Breast epithelium (tissue), 3 donors: ENCODE measurements at regions not wholly inside any gene's neighbourhood (a gene's known extent, or its start where the extent isn't known, plus 50 kb on each side); places are given as distances from the start of the nearest gene placed in this dataset.

Experiments
- POLR2A ChIP-seq: fragments of 450-650 bp; IDR thresholded peaks from one replicate; pipeline ENCODE4 v1.6.1; 2016; ENCODE audit warnings: antibody characterized with exemption, mild to moderate bottlenecking, moderate library complexity
- TF ChIP-seq, protein P1 (sequence below), 3 donors: fragments of 450-650 bp; IDR thresholded peaks; one replicate each; pipeline ENCODE4 v1.5.1; 2016 to 2017; ENCODE audit warnings: antibody characterized with exemption in 3 of 3, mild to moderate bottlenecking in 3 of 3, moderate library complexity in 3 of 3

DNA sequence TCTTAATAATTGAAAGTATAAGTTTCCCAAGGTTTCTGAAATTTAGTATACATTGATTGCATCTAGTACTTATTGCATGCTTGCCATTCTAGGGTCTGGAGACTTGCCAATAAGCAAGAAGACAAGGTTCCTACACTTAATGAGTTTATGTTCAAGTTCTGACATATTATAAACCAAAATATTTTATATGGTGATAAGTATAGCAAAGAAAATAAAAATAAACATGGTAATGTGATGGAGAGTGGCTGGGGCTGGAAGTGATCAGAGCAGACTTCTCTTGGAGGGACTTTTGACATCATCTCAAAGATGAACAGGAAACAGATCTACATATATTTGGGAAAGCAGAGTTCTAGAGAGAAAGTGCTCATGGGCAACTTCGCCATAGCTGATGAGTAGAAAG, 119.5 kb upstream of the EPHA4 start:
- TF ChIP-seq POLR2A: no peak
- TF ChIP-seq, protein P1, sequence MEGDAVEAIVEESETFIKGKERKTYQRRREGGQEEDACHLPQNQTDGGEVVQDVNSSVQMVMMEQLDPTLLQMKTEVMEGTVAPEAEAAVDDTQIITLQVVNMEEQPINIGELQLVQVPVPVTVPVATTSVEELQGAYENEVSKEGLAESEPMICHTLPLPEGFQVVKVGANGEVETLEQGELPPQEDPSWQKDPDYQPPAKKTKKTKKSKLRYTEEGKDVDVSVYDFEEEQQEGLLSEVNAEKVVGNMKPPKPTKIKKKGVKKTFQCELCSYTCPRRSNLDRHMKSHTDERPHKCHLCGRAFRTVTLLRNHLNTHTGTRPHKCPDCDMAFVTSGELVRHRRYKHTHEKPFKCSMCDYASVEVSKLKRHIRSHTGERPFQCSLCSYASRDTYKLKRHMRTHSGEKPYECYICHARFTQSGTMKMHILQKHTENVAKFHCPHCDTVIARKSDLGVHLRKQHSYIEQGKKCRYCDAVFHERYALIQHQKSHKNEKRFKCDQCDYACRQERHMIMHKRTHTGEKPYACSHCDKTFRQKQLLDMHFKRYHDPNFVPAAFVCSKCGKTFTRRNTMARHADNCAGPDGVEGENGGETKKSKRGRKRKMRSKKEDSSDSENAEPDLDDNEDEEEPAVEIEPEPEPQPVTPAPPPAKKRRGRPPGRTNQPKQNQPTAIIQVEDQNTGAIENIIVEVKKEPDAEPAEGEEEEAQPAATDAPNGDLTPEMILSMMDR (IDR thresholded peaks at IDR 0.05): no peak
